Left ventricle myocardium superior (tissue), 1 donor: ENCODE measurements at regions not wholly inside any gene's neighbourhood (a gene's known extent, or its start where the extent isn't known, plus 50 kb on each side); places are given as distances from the start of the nearest gene placed in this dataset.
A peak's percentile ranks its signal among the peaks of the same experiment; 100 is the strongest.

ENCODE experiments used
- ATAC-seq: fragments of 200-7000 bp; cut with Tn5 transposase; one replicate; pipeline ENCODE4 v1.9.1; 2020; ENCODE audit warnings: mild to moderate bottlenecking, moderate library complexity
- DNase-seq: peaks from one replicate; pipeline ENCODE4 v3.0.0-alpha.2; 2020
- intact Hi-C: fragments of 100-400 bp; cut with micrococcal nuclease; formaldehyde crosslinking; loops from one replicate; pipeline ENCODE4 v1.11.0; 2022
- donor health status: DM: no; HTN: yes; CAD: no; lungs with severe emphysema.

DNA sequence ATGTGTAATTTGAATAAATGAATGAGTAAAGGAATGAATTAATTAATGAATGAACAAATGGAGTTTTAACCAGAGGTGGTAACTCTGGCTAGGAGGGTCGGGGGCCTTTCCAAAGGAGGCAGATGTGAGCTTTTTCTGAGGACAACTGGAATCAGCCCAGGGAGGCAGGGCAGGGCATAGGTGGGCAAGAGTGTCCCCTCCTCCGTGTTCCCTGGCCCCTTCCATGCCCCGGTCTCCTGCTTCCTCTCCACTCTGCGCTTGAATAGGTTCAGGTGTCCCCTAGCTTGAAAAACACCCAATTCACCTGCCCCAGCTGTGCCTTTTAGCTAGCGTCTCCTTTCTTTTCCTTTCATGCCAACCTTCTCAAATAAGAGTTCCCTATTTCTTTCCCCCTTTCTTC is 473.1 kb downstream of the CDH26 start:
- no peak for ATAC-seq
- intact Hi-C loops = no loop called here
- no peak for DNase-seq

DNA sequence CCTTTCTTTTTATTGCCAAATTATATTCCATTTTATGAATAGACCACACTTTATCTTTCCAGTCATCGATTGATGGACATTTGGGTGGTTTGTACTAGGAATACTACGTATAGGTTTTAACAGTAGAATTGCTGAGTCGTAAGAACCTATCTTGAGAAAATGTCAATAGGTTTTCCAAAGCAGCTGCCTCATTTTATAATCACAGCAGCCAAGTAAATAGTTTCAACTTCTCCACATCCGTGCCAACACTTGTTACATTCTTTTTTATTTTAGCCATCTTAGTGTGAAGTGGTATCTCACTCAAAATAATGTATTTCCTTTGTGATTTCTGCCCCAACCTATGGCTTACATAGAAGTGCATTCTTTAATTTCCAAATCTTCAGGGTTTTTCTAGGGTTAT is 479.2 kb downstream of the CDH26 start:
- intact Hi-C loops = no loop called here

DNA sequence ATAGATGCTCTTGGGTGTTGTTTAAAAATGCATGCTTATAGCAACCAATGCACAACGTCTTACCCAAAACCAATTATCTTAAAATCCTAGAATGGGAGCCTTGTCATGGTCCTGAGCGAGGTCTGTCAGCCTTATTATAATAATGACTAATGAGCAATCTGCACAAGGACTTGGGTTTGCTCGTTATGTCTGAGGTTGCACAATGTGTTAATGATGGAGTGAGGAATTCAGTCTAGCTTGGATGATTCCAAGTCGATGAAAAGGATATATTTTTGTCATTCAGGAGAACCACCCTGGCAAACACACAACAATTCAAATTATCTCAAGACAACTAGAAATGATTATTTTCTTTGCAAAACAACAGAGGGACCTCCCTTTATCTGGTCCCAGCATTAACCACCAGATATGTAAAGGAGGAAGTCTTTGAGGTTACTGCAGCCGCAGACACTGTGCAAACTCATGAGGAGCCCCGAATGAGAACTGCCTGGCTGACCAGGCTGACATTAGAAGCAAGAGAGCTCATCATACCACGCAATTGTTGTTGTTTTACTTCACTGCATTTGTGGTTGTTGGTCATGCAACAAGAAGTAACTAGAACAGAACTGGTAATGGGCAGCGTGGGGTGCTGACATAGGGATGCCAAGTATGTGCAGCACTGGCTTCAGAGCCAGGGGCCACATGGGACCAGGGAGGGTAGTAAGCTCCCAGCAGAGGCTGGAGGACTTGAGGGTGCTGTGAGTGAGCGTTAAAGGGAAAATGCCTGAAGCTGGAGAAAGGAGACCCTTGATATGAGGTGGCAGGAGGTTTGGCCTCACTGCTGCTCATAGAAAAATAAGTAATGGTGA is 488.3 kb downstream of the CDH26 start:
- ATAC-seq (no peak), DNase-seq (no peak)
- intact Hi-C loops = no loop called here

More for the DNA sequence above, 479.2 kb downstream of the CDH26 start:
- DNase-seq (no peak), ATAC-seq (no peak)

DNA sequence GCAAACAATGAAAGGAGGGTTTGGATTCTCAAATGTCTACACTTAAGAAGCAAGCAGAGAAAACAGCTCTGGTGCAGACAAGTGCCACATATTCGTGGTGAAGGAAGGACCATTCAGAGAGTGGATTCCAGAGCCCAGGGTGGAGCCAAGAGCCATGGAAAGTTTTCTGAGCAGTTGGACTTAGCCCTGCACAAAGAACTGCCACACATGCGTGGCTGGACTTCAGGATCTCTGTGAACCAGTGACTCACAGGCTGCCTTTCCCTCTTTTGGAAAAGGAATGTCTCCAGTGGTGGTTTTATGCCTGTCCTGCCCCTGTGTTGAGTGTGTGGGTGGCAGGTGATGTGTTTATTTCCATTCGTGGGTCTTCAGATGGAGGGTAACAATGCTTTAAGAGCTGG is 489.5 kb downstream of the CDH26 start:
- intact Hi-C loops = no loop called here
- no peak for DNase-seq
- no peak for ATAC-seq

DNA sequence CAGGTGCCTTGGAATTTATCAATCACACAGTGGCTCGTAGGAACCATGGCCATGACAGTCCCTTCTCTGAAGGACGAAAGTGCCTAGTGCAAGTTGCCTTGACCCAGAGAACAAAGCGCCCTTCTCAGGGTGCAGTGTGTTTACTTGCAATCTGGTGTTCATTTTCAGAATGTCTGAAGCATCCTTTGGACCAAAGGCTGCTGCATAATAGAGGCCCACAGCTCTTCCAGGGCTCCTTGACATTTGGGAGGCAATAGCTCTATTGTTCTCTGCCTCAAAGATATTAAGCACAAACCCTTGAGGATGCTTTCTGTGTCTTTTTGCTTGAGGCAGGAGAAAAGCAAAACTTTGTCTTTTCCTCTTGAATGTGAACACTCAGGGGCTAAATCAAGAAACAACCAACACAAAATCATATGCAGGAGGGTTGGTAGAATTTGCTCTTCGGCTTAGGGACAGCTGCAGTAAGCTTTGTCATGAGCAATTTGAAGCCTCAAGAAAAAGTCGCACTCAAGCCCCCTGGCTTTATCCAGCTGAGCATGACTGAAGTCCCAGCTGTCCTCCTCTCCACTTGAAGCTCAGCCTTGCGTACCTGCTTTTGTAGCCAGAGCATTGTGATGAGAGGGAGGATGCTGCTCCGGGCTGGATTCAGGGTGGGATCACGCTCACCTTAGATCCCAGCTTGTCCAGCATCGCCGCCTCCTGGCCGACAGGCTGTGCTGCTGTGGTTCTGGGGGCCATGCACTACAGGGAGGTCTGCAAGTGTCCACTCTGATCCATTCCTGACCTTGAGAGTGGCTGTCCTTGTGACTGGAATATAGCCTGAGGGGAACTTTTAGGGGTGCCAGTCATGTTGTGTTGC is 495.4 kb downstream of the CDH26 start:
- DNase-seq = no peak
- no peak for ATAC-seq
- intact Hi-C loops = no loop called here

DNA sequence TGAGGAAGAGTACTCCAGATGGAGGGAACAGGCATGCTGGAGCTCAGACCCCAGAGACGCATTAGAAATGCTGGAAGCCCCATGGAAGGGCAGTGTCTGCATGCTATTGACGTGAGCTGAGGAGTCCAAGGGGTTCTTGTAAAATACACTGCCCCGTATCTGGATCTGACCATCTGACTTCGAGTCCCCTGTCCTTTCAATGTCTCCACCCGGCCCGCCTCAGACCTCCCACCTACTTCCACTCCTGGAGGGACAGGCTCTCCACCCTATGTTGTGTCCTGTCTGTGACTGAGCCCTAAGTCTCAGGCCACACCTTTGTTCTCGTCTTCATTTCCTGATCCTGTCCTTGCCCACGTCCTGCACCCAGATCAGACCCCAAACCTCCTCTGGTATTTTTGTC is 496.3 kb downstream of the CDH26 start:
- DNase-seq = no peak
- no peak for ATAC-seq
- intact Hi-C loops = no loop called here

DNA sequence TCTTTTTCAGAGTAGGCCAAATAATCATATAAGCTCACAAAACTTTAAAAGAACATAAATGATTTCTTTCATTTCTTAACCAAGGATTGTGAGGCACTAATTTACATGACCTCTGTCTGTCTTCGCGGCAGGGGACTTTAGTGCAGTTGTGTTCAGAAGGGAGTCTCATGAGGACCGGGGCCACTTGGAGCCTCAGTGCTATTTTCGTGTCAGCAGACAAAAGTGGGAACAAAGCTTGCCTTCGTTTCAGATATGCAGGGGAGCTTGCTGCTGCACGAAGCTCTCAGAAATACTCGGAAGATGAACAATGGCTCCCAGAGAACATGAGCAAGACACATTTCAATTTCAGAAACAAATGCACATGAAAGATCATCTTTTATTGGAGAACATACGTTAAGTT is 497.0 kb downstream of the CDH26 start:
- ATAC-seq = peak; percentile 35
- no peak for DNase-seq
- intact Hi-C loops = no loop called here

DNA sequence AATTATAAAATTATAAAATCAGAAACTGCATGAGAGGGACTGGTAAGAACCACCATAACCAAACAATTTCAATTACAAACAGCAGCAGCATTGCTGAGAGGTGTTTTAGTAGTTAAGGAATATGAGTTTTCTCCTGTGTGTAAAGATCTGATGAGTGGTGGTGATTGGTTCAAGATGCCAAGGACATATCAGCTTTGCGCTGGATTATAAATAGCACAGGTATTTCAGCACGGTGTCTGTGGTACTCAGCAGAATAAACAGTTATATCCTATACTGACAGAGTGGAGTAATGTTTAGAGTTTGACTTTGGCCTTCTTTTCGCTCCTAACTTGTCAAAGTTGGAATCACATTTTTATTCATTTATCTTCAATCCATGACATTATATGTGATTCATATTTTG is 501.0 kb downstream of the CDH26 start:
- intact Hi-C loops = no loop called here
- peak; percentile 98 for ATAC-seq
- DNase-seq = no peak

DNA sequence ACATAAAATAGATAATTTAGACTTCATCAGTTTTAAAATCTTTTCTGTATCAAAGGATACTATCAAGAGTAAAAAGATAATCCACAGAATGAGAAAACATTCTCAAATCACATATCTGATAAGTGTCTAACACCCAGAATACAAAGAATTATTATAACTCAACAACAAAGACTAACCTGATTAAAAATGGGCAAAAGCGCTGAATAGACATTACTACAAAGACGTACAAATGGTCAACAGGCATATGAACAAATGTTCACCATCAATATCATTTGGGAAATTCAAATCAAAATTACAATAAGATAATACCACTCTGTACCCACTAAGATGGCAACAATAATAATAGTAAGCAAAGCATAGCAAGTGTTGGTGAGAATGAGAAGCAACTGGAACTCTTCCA is 503.8 kb downstream of the CDH26 start:
- no peak for DNase-seq
- ATAC-seq = no peak
- intact Hi-C loops = no loop called here

DNA sequence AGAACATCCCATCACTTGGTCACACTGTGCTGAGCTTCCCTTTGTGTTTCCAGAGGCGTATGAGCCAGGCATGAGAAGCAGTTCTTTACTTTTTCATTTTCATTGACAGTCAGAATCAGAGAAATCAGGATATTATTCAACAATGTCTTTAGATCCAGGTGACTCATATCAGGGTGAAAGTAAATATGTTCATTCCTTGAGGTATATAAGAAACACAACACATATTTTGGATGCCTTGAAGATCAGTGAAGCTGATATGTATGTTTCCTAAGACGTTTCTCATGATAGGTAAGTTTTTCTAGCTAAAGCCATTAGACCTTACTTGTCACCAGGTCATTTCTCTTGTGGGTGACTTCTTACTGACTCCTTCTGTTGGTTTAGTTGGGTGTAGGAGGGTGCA is 505.6 kb downstream of the CDH26 start:
- DNase-seq = no peak
- intact Hi-C loops = no loop called here
- no peak for ATAC-seq

DNA sequence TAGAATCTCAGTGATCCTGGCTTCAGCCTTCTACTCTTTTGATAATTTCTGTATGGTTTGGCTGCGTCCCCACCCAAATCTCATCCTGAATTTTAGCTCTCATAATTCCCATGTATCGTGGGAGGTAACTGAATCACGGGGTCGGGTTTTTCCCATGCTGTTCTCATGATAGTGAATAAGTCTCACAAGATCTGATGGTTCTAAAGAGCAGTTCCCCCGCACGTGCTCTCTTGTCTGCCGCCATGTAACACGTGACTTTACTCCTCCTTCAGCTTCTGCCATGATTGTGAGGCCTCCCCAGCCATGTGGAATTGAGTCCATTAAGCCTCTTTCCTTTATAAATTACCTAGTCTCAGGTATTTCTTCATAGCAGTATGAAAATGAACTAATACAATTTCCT is 507.2 kb downstream of the CDH26 start:
- no peak for DNase-seq
- intact Hi-C loops = no loop called here
- ATAC-seq = no peak

DNA sequence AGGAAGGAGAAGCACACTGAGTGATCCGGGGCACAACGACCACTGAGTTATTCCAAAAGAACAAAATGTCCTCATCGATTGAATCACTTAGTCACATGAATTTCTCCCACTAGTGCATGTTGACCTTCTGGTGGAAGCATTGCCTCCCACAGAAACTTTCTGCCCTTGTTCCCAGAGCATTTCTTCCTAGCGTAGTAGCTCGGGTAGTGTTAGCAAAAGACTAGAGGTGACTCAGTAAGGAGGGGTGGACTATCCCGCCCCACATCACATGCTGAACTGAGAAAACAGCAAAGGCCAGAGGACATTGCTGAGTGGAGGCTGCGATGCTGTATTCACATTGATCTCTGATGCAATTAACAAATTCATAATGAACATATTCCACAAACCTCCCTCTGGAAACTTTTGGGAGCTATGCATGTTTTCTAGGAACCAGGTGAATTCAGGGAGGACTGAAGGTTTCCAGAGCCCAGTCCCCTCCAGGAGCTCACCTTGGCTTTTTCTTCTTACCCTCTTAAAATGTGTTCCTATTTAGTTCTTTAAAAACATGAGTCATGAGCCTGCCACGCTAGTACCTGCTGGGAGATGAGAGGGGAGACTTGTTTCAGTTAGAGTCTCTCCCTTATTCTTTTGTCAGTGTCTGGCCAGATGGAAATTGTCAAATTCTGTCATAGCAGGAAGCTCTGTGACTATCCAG is 507.9 kb downstream of the CDH26 start:
- intact Hi-C loops = no loop called here
- DNase-seq (no peak), ATAC-seq (no peak)

DNA sequence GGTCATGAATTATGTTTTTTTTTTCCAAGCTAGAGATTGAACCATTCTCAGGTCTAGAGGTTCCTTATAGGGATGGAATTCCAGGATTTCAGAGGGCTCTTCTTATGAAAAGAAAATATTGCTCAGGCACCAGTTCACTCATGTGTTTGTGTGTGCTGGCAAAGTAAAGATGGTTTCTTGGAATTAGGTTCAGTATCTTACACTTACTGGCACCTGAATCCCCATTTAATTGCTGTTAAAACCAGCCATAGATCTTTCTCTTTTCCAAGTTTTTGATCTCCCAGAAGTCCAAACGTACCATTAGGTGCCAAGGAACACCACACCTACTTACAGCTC is 508.4 kb downstream of the CDH26 start:
- intact Hi-C loops = no loop called here
- DNase-seq (no peak), ATAC-seq (no peak)

DNA sequence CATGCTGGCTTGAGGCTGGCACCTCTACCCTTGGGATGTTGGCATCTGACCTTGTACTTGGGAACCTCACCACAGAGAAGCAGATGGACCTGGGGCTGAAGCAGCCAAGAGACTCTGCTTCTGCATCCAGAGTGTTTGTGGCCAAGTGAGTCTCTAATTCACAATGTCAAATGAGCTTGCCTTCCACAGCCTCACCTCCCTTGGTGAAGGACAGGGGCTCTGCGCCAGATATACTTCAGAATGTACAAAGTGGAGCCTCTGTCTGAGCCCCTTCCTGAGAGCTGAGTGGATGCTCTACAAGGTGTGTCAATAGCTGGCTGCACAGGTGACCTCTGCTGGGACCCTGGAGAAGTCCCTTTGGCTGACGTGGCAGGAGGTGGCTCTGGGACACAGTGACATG is 508.9 kb downstream of the CDH26 start:
- ATAC-seq = peak; percentile 93
- peak; percentile 30 for DNase-seq
- intact Hi-C loops = no loop called here

DNA sequence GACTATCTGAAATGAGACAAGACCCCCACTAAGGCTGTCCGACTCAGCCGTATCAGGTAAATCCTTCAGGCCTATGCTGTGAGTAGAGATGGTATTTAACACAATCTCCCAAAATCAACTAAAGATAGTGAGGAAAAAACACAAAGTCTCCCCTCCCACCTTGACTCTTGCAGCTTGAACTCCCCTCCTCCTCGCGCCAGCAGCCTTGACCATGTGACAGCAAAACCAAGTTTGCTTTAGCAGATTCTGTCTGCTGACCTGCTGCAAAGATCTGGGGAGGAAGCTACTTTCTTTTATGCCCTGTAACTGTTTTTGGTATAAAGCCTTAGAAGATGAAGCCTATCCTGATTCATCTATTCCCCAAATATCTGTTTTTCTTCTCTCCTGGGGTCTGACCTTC is 509.5 kb downstream of the CDH26 start:
- no peak for ATAC-seq
- DNase-seq = no peak
- intact Hi-C loops = no loop called here

DNA sequence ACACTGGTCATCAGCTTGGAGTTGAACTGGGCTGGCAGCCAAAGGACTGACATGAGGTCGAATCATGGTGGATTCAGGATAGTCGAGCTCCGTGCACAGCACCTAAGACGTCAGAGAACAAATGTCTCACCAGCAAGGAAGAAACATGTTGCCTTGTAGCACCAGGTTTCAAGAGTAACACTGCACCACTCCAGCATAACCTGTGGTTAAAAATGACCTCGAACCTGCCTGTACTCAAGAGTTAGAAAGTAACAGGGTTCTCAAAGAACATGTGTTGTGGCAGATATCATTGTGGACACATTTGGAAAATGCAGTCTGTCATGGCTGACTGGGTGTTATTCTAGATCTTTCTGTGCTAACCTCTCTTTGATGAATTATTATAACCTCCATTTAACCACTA is 511.6 kb downstream of the CDH26 start:
- DNase-seq (no peak), ATAC-seq (no peak)
- intact Hi-C loops = no loop called here

DNA sequence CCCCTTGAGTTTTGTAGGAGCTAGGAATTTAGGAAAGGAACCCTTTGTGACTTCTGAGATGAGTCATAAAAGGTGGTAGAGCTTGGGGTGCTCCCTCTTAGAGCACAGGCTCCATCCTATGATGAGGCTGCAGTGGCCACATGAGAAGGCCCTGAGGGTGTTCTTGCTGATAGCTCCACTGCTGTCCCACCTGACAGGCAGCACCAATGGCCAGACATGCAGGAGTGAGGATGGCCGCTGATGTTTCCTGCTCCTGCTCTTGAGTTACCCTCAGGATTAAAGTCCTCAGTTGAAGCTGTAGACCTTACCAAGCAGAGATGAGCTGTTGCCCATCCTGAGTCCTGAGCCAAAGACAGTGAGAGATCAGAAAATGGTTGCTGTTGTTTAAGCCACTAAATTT is 512.1 kb downstream of the CDH26 start:
- intact Hi-C loops = no loop called here
- no peak for DNase-seq
- no peak for ATAC-seq

DNA sequence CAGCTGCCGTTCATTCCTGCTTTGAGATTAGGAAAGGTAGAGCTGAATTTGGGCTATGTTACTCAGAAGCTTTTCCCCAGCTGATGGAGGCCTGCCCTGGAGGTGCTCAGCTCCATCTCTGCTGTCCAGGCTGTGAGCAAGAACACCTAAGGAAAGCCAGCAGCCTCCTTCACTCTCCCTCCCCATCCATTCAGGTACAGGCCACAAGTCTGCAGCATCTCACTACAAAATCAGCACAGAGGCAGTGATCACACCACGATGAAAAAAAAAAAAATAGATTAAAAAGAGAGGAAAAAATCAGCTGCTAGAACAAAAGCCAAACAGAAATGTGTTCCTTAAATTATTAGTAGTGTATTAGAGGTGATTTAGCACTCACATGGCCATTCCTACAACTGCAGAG is 515.0 kb downstream of the CDH26 start:
- DNase-seq = no peak
- intact Hi-C loops = no loop called here
- no peak for ATAC-seq

DNA sequence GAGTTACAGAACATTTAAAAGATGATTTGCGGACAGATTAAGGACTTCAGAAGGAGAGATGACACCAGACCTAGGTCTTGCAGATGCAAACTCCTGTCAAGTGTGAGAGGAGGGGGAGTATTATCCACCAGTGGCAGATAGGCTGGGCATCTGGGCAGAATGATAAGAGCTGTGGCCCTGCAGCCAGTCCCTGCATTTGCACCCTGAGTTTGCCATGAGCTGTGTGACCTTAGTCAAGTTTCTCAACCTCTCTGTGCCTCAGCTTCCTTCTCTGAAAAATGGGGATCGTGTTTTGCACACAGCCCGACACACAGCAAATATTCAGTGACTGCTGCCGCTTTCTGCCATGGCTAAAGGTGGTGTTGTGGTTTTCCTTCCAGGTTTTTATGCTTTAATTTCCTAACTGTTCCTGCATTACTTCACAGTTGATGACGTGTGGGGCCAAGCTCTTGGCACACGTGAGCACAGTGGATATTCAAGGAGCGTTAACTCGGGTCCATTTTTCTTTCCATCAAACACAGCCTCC is 516.2 kb downstream of the CDH26 start:
- no peak for DNase-seq
- no peak for ATAC-seq
- intact Hi-C loops = no loop called here

DNA sequence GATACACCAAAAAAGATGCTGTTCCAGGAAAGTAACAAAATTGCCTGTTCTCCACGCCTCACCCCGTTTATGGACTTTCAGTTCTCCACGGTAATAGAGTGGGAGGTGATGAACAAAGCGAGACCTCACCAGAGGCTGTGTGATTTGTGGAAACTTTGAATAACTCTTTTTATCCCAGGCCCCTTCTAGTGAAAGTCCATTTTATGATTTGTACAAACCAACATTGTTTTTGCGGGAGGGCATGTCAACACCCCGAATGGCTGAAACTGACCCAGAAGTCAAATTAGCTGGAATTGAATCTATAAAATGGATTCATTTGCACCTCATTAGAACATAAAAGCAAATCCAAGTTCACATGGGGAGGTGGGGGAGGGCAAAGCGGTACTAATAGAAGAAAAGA is 517.8 kb downstream of the CDH26 start:
- intact Hi-C loops = no loop called here
- DNase-seq = no peak
- no peak for ATAC-seq
